Prostate gland (tissue), 2 donors: ENCODE measurements at regions not wholly inside any gene's neighbourhood (a gene's known extent, or its start where the extent isn't known, plus 50 kb on each side); places are given as distances from the start of the nearest gene placed in this dataset.

Source experiments
- CTCF ChIP-seq, 4 experiments: fragments of 200-600 bp in 2 of 4; fragments of 450-650 bp in 2 of 4; sonication (generic) in 2 of 4; IDR thresholded peaks; 1 replicate in 3 of 4; 2 replicates in 1 of 4; pipeline ENCODE4 v1.5.1; 2016 to 2019; ENCODE audit warnings: antibody characterized with exemption in 4 of 4, mild to moderate bottlenecking in 2 of 4, moderate library complexity in 2 of 4
- POLR2AphosphoS5 ChIP-seq: sonication (generic); formaldehyde crosslinking; IDR thresholded peaks from one replicate; pipeline ENCODE4 v1.6.1; 2017; ENCODE audit warnings: antibody characterized with exemption

- TF ChIP-seq CTCF (IDR thresholded peaks at IDR 0.05), result no peak
- TF ChIP-seq POLR2AphosphoS5, result no peak
Measured at GRCh38 chr5:124528838-124529237, 217.6 kb downstream of the ZNF608 start.
